ENCODE measurements at regions not wholly inside any gene's neighbourhood (a gene's known extent, or its start where the extent isn't known, plus 50 kb on each side); places are given as distances from the start of the nearest gene placed in this dataset.

GRCh38 chr14:57943541-57943940 is 77.6 kb upstream of the SLC35F4 start:
- no peak overlapping the region for H3K4me2 ChIP-seq (ENCODE audit: low read length)
- H3K27me3 ChIP-seq (ENCODE audit: low read length): peaks cover 80% of the 10 kb centered on the region

GRCh38 chr14:57943038-57943437 is 77.1 kb upstream of the SLC35F4 start:
- H3K27me3 ChIP-seq (ENCODE audit: low read length): peaks cover 80% of the 10 kb centered on the region
- intact Hi-C loops (cut with micrococcal nuclease): loop anchor here (5.0 kb wide), 1 partner anchor 864 kb away; no protein-coding TSS in a partner anchor
- H3F3A ChIP-seq (ENCODE audit: low read length, unreplicated experiment): no peaks in the 10 kb centered on the region
- H3K36me3 ChIP-seq (ENCODE audit: low read depth, low read length): no peaks in the 10 kb centered on the region
- H3K4me2 ChIP-seq (ENCODE audit: low read length): no peak overlapping the region
- DNase-seq: no peak
- H3K79me2 ChIP-seq (ENCODE audit: low read length): no peaks in the 10 kb centered on the region
- no peaks in the 10 kb centered on the region for H3K4me1 ChIP-seq (ENCODE audit: insufficient read depth, low read length)
- H3K9me3 ChIP-seq (ENCODE audit: low read length): no peaks in the 10 kb centered on the region
- no peak overlapping the region for H3K27ac ChIP-seq (ENCODE audit: low read length)
- ATAC-seq: no peak
- no peak overlapping the region for H3K9ac ChIP-seq (ENCODE audit: low read length)
- CTCF ChIA-PET: no interaction called here
- no peaks in the 10 kb centered on the region for H3K9me2 ChIP-seq (replicated peaks; ENCODE audit: low read length)
- no TSS peak for BruUV-seq (replicated peaks)
- no peak overlapping the region for H3K4me3 ChIP-seq (ENCODE audit: low read length)
- POLR2A ChIA-PET (ENCODE audit: unreplicated experiment): no interaction called here
- H2AFZ ChIP-seq (ENCODE audit: low read length): no peak overlapping the region
- H4K20me1 ChIP-seq (ENCODE audit: low read length): no peaks in the 10 kb centered on the region
- no peak for TF ChIP-seq CTCF (conservative IDR thresholded peaks at IDR 0.05; ENCODE audit: low read depth, low read length)
- TF ChIP-seq EZH2 (IDR thresholded peaks at IDR 0.05; ENCODE audit: low read length, unreplicated experiment): no peak
- no peak for TF ChIP-seq EZH2phosphoT487 (IDR thresholded peaks at IDR 0.05; ENCODE audit: borderline replicate concordance, low read length)

More at GRCh38 chr14:57943541-57943940, 77.6 kb upstream of the SLC35F4 start:
- no peaks in the 10 kb centered on the region for H3K9me2 ChIP-seq (replicated peaks; ENCODE audit: low read length)
- H3K9ac ChIP-seq (ENCODE audit: low read length): no peak overlapping the region
- no peaks in the 10 kb centered on the region for H4K20me1 ChIP-seq (ENCODE audit: low read length)
- H2AFZ ChIP-seq (ENCODE audit: low read length): no peak overlapping the region
- H3K9me3 ChIP-seq (ENCODE audit: low read length): no peaks in the 10 kb centered on the region
- ChIA-PET POLR2A (ENCODE audit: unreplicated experiment) (no interaction called here), CTCF (no interaction called here)
- no peak overlapping the region for H3K27ac ChIP-seq (ENCODE audit: low read length)
- no peaks in the 10 kb centered on the region for H3F3A ChIP-seq (ENCODE audit: low read length, unreplicated experiment)
- TF ChIP-seq EZH2 (IDR thresholded peaks at IDR 0.05; ENCODE audit: low read length, unreplicated experiment) (no peak), CTCF (conservative IDR thresholded peaks at IDR 0.05; ENCODE audit: low read depth, low read length) (no peak), EZH2phosphoT487 (IDR thresholded peaks at IDR 0.05; ENCODE audit: borderline replicate concordance, low read length) (no peak)
- no peaks in the 10 kb centered on the region for H3K79me2 ChIP-seq (ENCODE audit: low read length)
- DNase-seq (no peak), ATAC-seq (no peak)
- no TSS peak for BruUV-seq (replicated peaks)
- H3K4me3 ChIP-seq (ENCODE audit: low read length): no peak overlapping the region
- H3K36me3 ChIP-seq (ENCODE audit: low read depth, low read length): no peaks in the 10 kb centered on the region
- intact Hi-C loops (cut with micrococcal nuclease): loop anchor here (5.0 kb wide), 1 partner anchor 864 kb away; no protein-coding TSS in a partner anchor
- H3K4me1 ChIP-seq (ENCODE audit: insufficient read depth, low read length): no peaks in the 10 kb centered on the region

- POLR2A ChIA-PET (ENCODE audit: unreplicated experiment): no interaction called here
- TF ChIP-seq EZH2 (IDR thresholded peaks at IDR 0.05; ENCODE audit: low read length, unreplicated experiment): no peak
- no peak for TF ChIP-seq CTCF (conservative IDR thresholded peaks at IDR 0.05; ENCODE audit: low read depth, low read length)
- TF ChIP-seq EZH2phosphoT487 (IDR thresholded peaks at IDR 0.05; ENCODE audit: borderline replicate concordance, low read length): no peak
- no peaks in the 10 kb centered on the region for H3K9me2 ChIP-seq (replicated peaks; ENCODE audit: low read length)
- H3F3A ChIP-seq (ENCODE audit: low read length, unreplicated experiment): no peaks in the 10 kb centered on the region
- no peaks in the 10 kb centered on the region for H3K36me3 ChIP-seq (ENCODE audit: low read depth, low read length)
- no peaks in the 10 kb centered on the region for H4K20me1 ChIP-seq (ENCODE audit: low read length)
- H3K79me2 ChIP-seq (ENCODE audit: low read length): no peaks in the 10 kb centered on the region
- H3K9ac ChIP-seq (ENCODE audit: low read length): no peak overlapping the region
- H3K27me3 ChIP-seq (ENCODE audit: low read length): peaks cover 92% of the 10 kb centered on the region
- no peak overlapping the region for H3K4me2 ChIP-seq (ENCODE audit: low read length)
- no peaks in the 10 kb centered on the region for H3K4me1 ChIP-seq (ENCODE audit: insufficient read depth, low read length)
- H3K9me3 ChIP-seq (ENCODE audit: low read length): no peaks in the 10 kb centered on the region
- BruUV-seq (replicated peaks): no TSS peak
- H2AFZ ChIP-seq (ENCODE audit: low read length): no peak overlapping the region
- CTCF ChIA-PET: no interaction called here
- no peak for DNase-seq
- no peak overlapping the region for H3K27ac ChIP-seq (ENCODE audit: low read length)
- no peak overlapping the region for H3K4me3 ChIP-seq (ENCODE audit: low read length)
- intact Hi-C loops (cut with micrococcal nuclease): no loop called here
- ATAC-seq: no peak
Observed at GRCh38 chr14:57939084-57939483, 73.2 kb upstream of the SLC35F4 start.

All from PC-3 (cell line).